Activated CD4-positive, CD25-positive, alpha-beta regulatory T cell treated with anti-CD3 and anti-CD28 coated beads, Interleukin-2, amount 50 U/mL, for 16 hours (primary cell): ENCODE measurements at regions not wholly inside any gene's neighbourhood (a gene's known extent, or its start where the extent isn't known, plus 50 kb on each side); places are given as distances from the start of the nearest gene placed in this dataset.

Experiments
- DNase-seq: peaks from one replicate; pipeline ENCODE4 v3.0.0-alpha.2; 2020; ENCODE audit warnings: low read depth, low spot score

DNA sequence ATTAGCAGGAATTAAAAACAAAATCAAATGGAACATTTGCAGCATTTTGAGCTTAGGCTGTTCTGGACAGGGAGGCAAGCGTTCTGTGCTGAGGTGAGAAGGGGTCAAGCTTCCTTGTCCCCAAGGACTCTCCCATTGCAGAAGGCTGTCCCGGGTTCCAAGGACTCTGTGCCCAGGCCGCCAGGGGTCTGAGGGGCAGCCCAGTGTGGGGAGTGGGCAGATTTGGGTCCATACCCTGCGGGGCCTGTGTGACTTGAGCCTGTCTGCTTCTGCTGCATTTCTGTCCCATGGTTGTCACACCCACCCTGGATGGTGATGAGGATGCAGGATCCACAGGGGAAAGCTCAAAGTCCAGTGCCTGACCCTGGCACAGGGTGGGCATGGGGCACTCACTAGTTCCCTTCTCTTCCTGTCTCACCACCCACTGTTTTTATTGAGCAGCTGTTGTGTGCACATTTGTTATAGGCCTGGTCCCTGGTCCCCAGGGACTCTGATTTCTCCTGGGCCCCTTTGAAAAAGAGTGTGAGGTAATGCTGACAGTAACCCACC lies 211.4 kb upstream of the HS6ST1 start:
- DNase-seq: no peak

DNA sequence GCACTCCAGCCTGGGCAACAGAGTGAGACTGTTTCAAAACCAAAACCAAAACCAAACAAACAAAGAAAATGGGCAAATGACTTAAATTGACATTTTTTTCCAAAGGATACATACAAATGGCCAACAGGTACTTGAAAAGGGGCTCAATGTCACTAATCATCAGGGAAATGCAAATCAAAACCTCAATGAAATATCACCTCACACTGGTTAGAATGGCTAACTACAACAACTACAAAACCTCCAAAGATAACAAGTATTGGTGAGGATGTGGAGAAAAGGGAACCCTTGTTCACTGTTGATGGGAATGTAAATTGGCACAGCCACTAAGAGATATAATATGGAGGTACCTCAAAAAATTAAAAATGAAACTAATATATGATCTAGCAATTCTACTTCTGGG lies 213.2 kb upstream of the HS6ST1 start:
- DNase-seq: no peak

DNA sequence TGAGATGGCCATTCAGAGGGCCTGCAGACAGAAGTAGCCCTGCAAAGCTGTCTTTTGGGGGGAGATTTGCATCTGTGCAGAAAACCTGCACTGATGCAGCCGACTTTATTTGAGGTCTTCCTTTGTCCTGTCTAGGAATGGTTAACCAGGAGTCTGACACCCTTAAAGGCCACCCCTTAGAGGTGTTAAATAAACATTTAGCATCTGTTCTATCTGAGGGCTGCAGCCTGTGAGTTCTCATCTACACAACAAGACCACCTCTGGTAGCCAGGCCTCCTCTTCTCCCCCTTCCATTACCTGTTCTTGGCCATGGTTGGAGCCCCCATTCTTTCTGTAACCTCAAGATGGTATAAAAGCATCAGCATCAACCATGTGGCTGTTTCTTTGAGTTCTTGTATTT lies 214.4 kb upstream of the HS6ST1 start:
- no peak for DNase-seq

DNA sequence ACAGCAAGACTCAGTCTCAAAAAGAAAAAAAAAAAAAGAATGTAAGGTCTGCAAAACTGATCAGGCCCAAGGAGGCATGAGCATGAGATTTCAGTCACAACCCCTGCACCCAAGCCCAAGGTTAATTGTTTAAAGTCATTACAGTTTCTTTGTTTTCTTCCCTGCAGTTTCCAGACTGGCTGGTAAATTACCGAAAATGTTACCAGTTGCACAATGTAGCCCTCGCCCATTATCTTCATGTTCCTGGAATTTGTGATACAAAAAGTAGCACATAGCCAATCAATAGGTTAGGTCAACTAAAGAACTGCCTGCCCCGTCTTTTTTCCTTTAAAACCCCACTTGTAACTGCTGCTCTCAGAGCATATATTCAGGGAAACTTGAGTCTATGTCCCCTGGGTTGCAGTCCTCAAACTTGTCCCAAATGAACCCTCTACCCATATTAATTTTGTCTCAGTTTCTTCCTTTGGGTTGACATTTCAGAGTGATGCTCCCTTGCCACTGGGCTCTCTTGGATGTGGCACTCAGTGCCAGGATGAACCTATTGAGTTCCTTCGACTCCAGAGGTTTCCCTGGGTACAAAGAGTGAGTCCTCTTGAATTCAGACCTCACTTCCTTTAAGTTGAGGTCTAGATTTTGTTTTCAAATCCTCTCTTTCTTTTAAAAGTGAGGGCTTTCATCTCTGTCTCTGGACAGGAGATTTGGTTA lies 216.2 kb upstream of the HS6ST1 start:
- no peak for DNase-seq

DNA sequence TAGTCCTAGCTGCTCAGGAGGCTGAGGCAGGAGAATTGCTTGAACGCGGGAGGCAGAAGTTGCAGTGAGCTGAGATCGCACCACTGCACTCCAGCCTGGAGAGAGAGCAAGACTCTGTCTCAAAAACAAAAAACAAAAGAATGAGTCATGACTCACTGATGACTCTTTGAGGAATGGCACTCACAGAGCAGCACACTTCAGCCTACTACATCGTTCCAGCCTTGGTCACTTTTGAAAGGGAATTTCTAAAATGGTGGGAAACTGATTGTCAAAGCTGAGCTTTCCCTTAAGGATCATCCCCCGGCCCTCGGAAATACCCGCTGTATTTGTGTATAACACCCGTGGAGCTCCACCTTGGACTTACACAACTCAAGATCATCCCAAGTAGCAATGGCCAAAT lies 217.3 kb upstream of the HS6ST1 start:
- no peak for DNase-seq

DNA sequence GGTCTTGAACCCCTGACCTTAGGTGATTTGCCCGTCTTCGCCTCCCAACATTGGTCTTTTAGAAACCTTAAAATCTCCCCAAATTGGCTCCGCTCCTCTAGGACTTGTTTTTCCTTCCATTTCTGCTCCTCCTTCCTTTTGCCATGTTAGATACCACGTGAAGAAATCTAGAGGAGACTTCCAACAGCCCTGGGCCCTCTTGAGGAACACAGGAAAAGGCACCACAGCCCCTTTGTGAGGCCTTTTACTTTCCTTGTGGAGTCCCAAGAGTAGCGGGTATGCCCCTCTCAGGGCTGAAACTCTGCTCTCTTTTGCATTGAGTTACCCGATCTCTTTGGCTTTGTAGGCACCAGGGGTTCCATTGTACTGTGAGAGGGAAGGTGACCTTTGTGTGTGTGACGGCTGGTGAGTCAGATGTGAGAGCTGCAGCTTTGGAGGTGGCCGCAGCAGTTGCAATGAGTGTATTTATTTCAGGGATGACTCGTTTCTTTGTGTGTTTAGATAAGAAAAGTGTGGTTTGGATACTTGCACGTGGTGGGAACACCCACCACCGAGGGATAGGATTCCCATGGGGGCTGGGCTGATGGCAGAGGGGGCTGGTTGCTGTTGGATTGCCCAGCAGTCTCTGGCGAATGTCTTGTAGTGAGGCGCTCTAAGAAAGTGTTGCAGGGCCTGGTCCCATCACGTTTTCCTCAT lies 218.4 kb upstream of the HS6ST1 start:
- no peak for DNase-seq

DNA sequence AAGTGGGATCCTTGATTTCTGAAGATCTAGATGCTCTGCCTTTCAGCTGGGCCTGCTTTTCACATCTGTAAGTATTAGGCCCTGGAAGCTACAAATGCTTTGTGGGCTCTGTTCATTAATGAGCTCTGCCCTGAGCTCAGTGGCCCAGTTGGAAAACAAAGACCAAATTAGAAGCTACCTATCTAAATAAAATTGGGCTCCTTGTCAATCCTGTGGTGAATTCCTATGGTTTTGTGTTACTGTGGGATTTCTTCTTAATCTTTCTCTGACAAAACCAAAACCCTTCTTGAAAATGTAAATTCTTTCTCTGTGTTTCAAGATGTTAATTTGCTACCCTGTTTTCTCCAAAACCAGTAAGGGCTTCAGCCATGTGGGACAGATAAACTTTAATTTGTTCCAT lies 219.0 kb upstream of the HS6ST1 start:
- no peak for DNase-seq

DNA sequence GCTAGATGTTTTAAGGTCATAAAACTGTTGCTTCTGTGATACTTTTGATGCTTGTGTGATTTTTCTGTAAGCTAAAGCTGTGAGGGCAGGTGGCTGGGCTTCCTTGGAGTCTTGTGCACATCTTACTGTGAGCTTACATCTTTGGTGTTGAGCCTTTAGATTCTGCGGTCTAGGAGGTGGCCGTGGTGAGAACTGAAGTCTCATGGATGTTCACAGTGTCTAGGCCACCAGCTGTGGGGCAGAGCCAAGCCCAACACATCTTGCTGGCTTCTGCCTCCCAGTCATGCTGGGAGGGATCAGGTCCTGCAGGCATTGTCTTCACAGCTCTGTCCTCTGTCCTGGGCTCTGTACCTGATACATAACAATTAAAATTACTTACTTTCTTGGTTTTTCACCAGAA lies 219.7 kb upstream of the HS6ST1 start:
- DNase-seq: no peak

DNA sequence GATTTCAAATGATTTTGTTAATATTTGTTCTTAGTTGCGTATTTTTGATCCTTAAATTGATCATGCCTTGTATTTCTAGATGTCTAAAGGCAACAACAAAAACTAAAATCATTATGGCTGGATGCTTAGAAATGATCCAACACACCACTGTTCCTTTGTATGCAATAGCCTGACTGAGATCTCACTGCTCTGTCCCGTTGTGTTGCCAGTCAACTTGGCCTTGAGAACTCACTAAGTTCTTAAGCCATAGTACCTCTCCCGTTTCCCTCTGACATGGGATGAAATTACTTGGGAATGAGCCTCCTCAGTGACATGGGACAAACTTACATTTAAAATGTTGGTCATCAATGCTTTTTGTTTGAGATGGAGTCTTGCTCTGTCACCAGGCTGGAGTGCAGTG lies 222.0 kb upstream of the HS6ST1 start:
- DNase-seq: no peak

DNA sequence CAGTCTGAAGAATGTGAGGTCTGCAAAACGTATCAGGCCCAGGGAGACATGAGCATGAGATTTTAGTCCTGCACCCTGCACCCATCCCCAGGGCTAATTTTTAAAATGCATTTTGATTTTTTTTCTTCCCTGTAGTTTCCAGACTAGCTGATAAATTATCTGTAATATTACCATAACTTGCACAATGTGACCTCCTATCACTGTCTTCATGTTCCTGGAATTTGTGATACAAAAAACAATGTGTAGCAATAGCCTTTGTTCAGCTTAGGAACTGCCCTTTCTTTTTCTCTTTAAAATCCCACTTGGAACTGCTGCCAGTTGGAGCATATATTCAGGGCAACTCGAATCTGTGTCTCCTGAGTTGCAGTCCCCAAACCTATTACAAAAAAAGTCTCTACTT lies 222.8 kb upstream of the HS6ST1 start:
- no peak for DNase-seq

DNA sequence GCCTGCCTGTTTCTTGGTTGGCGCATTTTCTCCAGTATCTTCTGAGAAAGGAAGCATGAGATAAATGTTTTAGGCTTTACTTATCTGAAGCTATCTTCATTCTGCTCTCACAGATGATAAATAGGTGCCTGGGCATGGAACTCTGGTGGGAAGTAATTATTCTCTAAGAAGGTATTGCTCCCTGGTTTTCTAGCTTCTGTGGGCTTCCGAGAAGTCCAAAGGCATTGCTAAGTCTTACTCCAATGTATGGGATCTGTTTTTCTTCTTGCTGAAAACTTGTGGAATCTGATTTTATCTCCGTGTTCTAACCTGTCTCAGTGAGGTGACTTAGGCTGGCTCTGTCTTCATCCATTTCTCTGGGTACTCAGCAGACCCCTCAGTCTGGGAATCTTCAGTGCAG lies 224.4 kb upstream of the HS6ST1 start:
- no peak for DNase-seq

DNA sequence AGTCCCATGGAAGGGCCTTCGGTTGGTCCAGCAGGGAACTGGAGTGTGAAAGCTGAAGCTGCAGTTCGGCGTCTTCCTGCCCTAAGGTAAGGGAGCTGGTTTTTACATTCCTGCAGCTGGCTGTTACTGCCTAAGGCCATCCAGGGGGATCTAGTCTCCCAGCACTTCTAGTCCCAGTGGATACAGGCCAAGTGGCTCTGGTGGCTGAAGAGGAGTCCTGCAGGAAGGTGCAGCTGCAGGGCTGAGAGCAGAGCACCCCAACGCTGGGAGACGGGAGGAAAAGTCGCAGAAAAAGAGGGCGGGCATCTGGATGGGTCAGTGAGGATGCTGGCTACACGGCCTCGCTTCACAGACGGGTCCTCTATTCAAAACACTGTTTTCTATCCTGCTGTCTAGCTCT lies 225.0 kb upstream of the HS6ST1 start:
- DNase-seq: no peak

DNA sequence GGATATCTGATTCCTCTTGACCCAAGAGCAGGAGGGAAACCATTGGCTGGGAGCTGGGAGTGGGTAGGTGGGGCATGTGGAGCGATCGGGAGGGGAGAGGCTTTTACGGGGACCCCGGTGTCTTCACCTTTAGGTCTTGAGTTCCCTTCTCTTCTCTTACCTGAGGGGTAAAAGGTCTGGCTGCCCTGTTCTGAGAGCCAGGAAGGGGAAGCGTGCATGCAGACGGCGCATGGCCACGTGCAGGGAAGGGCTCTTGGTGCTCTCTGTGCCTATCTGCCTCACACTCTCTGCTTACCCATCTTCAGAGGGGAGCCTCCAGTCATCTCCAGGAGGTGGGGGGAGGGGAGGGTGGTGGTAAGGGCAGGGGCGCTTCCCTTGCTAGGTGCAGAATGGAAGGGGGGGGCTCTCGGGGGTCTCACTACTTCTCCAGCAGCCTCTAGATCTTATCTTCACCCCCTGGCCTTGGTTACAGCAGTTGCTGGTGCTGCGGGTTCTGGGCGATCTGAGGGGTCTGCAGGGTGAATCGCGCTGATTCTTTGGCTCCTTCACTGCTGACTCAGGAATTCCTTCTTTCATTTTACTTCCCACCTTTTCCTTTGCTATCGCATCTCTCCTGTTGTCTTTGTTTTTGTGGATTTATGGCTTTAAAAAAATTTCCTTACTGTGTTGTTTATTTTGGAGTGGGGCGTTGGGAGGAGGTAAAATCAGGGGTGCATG lies 225.8 kb upstream of the HS6ST1 start:
- DNase-seq: no peak

DNA sequence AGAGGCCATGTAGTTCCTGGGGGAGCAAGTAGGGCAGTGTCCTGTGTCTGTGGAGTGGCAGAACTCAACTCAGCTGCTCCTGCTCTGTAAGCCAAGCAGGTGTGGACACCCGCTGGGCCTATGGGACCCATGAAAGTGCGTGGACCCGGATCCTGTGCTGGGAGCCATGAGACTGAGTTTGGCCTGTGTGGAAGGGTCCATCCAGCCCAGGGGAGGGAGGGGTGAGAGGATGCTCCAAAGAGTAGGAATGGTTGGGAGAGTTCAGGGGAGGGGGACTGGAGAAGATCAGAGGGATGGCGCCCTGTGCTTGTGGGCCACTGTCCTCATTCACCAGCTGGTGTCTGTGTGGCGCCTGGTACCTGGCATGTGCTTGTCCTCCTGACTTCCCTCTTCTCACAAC lies 226.4 kb upstream of the HS6ST1 start:
- no peak for DNase-seq

DNA sequence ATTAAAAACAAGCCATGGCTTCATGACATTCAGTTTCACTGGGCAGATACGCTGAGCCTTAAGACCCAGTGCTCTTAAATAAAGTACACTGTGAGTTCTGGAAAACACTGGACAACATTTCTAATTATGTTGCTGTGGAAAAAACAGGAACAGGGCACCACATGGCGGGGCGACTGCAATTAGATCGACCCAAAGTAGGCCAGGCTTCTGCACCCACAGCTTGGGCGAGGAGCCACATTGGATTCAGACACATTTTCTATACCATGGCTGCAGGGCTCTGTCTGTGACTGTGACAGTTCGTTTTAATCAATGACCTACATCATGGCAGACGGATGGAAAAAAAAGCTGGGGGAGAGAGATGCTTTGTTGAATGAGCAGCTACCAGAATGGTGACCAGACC lies 227.2 kb upstream of the HS6ST1 start:
- no peak for DNase-seq

DNA sequence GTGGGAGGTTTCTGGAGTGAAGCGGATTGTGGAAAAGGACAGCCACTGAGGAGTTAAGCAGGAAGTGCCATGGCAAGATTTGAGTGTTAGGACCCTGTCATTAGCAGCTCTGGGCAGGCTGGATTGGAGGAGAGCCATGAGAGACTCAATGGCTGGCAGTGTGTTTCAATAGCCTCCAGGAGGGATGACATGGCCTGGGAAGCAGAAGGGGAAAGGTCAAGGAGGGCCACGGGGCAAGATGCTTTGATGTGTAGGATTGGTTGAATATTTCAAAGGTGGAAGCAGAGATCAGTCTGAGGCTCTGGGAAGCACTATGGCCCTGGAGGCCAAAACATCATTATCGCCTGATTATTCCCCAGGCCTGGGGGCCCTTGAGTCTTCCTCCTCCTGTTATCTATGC lies 229.0 kb upstream of the HS6ST1 start:
- DNase-seq: no peak

DNA sequence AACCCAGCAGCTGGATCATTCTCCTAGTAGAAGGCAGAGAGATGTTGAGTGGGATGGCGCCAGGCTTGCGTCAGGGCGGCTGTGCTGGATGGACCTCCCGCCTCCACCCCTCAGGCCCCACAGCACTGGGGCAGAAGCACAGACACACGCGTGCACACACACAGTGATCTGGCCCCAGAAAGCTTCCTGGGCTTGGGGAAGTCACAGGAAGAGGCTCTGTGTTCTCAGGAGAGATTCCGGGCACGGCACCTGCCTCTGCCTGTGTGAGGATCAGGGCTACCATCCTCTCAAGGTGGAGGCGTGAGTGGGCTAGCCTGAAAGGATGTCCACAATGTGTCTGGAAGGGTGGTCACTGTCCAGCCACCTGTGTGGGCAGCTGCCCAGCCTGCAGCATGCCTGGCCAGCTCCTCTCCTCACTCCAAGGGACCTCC lies 229.8 kb upstream of the HS6ST1 start:
- no peak for DNase-seq

DNA sequence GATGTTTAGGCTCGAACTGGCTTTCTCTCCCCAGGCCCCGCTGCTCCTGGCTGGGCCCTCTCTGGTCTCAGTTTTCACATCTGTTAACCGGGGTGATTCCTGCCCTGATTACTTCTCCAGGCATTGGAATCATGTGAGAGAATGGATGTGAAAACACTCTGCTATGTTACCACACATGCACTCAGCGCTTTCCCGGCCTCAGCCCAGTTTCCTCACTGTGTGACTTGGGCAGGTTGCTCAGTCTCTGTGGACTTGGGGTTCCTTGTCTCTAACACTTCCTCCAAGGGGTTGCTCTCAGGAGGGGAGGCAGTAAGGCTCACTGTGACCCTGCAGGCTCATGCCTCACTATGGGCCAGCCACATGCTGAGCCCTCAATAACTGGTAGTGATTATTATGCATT lies 230.4 kb upstream of the HS6ST1 start:
- DNase-seq: no peak

DNA sequence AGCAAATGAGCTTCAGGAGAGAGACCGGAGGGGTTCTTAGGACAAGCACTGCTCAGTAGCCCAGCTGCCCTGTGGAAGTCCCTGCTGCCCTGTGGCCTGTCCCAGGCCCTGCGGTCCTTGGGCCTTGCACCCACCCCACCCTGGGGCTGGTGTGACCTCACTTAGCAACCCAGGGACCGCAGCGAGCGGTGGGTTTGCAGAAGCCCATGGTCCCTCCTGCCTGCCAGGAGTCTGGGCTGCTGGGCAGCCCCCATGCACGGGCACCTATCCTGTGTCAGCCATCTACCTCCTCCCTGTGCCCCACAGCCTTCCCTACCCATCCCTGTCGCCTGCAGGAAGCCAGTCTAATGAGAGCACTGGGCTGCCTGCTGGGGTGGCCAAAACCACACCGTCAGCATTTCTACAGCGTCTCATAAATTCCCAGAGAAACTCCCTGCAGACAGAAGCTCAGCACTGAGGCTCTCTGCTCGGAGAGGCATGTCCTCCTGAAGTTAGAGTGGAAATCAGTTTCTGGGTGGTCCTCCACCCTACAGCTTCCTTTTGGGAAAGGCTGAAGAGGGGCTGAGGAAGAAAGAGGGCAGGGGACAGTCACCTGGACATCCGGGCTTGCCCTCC lies 231.1 kb upstream of the HS6ST1 start:
- DNase-seq: no peak

DNA sequence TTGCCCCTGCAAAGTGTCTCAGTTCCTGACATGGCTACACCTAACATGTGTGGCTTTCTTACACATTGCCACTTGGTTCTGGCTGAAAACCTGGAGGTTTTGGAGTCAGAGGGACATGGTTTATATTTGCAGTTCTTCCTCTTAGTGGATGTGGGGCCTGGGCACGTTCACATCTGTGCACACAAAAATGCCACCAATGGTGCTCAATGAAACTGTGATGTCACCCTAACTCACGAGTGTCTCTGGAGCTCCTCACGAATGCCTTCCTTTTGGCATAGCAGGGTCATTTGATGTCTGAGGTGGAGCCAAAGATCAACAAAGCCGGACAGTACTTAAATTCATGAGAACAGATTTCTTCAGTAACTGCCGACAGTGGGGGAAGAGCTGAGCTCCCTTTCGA lies 231.7 kb upstream of the HS6ST1 start:
- DNase-seq: no peak

DNA sequence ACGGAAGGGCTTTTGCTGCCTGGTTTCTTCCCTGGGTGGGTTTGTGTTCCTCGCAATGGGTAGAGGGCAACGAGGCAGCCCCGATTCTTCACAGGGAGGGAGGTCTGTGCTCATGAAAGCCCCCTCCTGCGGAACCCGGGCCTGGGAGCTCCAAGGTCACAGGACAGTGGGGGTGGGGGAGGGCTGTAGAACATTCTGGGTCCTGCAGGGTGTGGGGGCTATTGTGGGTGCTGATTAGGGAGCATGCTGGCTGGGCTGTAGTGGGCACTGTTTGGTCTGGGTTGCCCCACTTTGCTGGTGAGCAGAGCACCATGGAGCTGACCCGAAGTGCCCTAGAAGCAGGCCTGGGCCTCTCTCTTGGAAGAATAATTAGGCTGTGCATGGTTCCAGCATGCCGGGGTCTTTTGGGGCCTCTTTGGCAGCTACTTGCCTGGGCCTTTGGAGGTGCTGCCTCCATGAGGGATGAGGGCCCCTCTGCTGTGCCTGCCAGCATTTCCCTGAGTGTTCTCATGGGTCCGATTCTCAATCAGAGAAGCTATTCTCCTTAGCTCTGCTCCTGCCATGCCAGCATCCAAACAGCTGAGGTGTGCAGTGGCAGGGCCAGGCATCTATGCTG lies 232.2 kb upstream of the HS6ST1 start:
- no peak for DNase-seq

DNA sequence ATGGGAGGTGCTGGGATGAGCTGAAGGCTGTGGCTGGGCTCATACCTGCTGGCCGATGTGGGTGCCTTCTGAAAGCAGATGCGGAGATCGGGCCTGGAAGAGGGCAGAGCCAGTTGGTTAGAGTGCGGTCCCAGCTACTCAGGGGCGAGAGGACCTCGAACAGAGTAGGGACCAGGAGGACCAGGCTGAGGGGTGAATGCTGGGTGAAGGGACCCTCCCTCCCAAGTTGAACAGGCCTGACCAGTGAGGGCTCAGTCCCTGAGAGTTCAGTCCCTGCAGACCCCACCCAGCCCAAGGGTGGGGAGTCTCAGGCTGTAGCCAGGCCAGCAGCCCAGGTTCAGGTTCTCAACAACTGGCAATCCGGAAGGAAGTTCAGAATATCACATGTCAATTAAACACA lies 232.8 kb upstream of the HS6ST1 start:
- DNase-seq: no peak
